GM18502 (cell line): ENCODE measurements at regions not wholly inside any gene's neighbourhood (a gene's known extent, or its start where the extent isn't known, plus 50 kb on each side); places are given as distances from the start of the nearest gene placed in this dataset.

ENCODE experiments used
- ATAC-seq: cut with Tn5 transposase; IDR thresholded peaks from one replicate; pipeline ENCODE4 v1.9.1; 2021; ENCODE audit warnings: mild to moderate bottlenecking; ENCODE audit not compliant: unreplicated experiment, poor library complexity

DNA sequence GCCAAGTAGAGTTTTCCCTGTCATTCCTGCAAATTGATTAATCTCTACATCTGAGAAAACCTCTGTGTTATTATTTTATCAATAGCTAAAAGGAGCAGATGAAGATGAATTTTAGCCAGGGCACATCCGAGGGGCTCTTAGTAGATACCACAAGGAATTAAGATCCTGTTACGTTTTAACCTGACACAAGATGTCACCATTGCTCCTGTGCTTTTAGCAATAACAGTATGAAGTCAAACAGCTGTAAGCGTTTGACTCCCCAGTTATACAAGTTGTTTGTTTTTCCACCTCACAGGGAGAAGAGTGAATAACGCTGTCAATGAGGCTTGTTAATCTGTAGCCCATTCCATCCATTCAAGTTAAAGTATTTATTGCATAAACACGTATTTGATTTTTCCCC is 76.0 kb upstream of the AP1S2 start:
- no peak for ATAC-seq

DNA sequence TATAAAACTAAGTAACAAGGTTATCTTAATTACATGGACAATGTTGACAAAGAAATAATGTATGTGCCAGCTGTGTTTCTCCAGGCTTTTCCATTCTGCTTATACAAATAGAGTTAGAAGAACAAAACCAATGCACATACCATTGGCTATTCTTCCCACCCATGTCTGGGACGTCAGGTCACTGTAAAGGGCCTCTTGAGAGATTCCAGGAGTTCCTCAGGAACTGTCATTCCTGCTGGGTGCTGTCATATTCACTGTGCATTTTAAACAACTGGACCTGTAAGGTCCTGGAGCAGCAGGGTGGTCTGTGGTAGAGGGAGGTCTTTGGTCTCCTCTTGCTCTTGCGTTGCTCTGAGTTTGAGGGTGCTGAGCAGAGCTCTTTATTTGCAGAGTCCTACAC is 74.6 kb upstream of the AP1S2 start:
- ATAC-seq, result no peak

DNA sequence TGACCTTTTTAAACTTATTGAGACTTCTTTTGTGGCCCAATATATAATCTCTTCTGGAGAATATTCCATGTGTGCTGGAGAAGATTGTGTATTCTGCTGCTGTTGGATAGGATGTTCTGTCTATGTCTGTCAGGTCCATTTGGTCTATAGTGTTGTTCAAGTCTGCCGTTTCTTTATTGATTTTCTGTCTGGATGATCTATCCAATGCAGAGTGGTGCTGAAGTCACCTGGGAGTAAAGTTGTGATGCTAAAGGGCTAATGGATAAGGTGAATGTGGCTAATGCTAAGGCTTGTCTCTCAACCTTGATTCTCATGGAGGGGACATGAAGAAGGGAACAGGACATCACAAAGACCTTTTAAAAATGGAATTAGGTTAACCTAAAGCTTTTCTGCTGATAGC is 72.0 kb upstream of the AP1S2 start:
- no peak for ATAC-seq

DNA sequence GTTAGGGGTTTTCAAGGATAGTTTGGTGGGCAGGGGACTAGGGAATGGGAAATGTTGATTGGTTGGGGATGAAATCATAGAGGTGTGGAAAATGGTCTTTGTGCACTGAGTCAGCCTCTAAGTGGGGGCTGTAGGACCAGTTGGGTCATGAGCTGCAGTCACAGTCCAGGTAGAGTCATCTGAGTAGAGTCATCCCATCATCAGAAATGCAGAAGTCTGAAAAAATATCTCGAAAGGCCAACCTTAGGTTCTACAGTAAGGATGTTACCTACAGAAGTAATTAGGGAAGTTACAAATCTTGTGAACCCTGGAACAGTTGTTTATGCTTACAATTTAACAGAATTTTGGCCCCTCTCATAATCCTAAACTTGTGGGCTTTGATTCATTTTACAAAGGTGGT is 63.4 kb upstream of the AP1S2 start:
- ATAC-seq, result no peak

DNA sequence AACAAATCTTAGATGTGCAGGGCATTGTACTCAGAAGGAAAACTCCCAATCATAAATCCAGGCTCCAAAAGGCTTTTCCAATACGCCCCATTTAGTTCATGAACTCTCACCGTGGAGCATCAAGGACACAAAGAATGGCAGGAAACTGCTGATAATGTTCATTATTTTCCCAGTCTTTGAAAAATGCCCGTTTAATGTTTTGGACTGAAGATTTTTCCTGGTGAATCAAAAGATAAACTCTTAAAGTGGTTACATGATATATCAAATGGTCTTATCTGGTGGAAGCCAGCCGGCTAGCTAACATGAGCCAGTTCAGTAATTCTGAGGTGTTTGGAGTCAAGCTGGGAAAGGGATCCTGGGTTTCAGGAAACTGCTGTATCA is 62.1 kb upstream of the AP1S2 start:
- ATAC-seq, result no peak

DNA sequence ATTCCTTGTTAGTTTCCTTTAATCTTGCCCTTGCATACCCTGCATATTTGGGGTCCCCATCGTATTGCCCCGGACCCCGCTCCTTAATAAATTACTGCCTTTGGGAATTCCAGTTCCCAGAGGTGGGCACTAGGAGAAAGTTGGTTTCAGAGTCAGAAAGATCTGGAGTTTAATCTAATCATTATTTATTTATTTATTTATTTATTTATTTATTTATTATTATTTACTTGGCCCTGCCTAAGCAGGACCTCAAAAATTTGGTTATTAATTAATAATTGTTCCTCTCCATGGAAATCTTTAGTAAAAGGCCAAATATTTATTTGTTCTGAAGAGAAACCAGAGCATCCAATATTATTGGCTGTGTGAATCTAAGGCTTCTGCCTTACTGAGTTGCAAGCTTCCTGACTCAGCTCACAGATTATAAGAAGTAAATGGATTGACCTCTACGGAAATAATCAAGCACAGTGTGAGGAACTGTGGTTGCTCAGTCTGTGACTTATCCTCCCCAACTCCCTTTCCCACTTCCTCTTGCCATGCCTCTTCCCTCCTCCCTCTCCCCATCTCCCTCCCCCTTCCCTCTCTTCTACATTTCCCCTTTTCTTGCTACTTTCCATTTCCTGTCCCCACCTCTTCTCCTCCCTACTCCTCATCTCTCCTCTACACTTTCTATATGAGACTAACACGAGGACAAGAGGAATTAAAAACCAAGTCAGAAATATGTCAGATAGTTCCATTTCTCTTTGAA is 61.5 kb upstream of the AP1S2 start:
- ATAC-seq, result no peak

DNA sequence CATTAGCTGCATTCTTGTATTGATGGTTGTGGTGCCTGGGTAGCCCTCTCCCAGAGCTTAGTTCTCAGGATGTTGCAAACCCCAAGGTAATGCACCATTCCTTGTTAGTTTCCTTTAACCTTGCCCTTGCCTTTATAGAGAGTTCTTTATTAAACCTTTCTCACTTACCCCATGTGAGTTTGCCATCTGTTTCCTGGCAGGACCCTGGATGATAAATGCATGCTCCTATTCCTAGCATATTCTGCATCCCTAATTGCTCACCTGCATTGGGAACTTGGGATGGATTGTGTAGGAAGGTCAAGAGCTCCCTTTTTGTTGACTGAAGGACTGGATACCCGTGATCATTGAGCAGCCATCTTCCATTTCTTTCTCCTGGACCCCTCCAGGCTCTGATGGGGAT is 59.9 kb upstream of the AP1S2 start:
- no peak for ATAC-seq

DNA sequence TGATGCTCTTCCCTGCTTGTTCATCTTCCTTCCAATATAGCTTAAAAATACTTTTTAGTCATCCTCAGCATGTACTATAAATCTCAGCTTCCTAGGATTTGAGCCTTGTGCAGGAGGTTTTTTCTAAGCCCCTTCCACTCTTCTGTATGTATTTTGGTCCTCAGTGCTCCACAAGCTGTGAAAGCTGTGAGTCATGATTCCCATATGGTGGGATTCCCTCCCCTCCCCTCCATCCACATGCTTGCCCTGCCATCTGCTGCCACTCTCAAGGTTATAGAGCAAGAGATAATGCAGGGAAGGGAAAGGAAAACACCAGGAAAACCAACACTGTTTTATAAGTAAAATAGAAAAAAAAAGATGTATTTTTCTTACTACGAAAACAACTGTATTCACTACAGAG is 58.5 kb upstream of the AP1S2 start:
- ATAC-seq, result no peak

DNA sequence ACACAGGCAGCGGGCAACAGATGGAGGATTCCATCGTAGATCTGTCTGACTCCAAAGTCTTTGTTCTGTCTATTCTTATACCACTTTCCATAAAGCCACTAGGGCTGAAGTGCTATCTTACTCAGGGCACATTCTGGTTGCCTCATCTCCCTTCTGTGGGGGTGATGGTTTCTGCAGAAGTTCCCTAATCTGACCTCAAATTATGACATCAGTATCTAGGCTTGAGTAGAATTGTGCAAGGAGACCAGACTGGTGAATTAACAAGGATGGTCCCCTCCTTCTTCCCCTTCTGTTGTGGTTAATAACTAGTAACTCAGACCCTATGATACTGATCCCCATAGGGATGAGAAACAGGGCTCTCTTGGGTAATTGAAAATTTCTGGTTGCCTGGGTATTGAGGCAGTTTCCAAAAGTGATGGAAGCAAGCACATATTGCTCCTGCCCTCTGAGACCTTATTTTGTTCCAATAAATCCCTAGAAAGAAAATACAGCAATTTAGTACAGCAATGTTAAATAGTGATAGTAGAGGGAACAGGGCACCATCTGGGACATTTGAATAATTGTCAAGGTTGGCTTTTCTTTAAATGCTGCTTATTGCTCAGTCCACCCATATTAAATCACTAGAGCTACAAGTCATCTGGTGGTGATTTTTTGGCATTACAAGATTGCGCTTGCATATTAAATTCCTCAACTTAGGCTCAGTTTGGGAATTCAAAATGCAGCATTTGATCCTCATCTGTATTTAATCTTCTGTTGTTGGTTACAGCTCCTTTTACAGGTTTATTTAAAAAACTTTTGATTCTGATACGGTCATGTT is 57.3 kb upstream of the AP1S2 start:
- ATAC-seq, result no peak

DNA sequence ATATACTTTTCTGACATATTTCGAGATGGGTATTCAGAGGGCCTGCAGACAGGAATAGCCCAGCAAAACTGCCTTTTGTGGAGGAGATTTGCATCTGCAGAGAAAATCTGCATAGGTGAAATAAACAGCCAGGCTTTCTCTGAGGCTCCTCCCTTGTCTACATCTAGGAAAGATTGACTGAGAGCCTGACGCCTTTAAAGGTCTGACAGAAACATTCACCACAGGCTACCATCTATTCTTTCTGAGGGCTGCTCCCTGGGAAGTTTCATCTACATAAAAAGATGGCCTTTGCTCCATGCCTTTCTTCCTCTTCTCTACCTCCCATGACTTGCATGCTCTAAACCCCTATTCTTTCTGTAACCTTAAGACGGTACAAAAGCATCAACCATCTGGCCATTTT is 55.0 kb upstream of the AP1S2 start:
- ATAC-seq, result no peak

DNA sequence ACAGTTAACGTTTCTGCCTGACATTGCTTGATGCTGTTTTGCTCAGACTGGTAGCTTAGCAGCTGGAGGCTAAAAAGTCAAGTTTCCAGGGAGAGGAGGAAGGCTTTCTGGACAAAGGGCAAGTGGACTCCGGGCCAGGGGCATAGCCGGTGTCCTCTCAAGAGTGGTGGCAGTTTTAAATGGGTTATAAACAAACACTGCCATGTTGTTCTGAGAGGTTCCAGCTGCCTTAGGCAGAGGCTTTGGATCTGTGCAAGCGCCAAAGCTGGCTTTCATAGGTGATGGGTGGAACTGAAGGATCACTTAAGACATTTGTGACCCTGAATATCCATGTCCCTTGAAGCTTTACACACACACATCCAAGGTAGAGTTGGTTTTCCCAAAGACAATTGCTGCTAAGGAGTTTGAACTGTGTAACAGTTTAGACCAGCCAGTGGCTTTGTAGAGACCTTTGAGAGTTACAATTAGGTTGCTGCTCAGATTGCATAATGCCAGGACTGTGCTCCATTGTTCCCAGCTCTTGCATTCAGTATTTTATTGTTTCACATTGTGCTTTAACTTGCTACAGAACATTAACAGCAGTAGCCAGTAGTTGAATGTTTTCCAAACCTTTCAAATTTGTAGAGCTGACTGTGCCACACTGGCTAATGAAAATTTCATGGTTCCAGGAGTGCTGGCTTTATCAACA is 54.1 kb upstream of the AP1S2 start:
- ATAC-seq, result no peak

DNA sequence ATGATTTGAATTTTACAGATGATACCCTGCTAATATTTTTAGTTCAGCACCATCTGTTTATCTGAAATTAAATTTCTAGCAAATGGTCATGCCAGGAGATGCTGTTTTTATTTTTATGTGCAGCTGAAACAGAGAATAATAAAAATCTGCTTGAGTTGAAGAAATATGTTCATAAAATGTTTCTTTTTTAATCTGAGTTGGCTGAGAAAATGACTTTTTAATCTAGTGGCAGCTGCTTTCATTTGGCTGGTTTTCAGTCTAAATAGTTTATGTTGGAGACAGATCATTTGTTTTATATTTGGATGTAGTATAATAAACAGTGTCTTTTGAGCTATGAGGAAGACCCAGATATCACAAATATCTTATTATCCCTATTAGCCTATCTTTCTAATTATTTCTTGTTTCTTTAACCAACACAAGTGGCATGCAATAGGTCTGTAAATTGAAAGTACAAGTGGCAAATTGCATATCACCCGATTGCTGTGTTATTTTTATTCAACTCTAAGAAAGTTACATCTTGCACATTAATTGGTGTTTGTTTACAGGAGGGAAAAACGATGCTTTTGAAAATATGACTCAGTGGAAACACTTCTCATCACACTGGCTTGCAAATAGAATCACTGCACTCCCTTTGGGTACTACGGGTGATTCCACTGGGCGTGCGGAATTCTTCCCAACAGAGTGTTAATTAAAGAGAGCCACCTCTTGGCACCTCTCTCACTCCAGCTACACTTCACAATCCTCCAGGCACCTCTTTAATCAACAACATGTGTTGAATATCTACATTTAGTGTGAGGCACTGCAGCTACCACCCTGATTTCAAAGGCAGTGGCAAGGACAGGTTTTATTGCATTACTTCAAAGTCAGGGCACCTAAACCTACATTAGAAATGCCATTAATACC is 51.7 kb upstream of the AP1S2 start:
- no peak for ATAC-seq
